A549 (cell line): ENCODE measurements at regions not wholly inside any gene's neighbourhood (a gene's known extent, or its start where the extent isn't known, plus 50 kb on each side); places are given as distances from the start of the nearest gene placed in this dataset.

Experiments used
- ATAC-seq, 2 experiments: fragments of 200-7000 bp in 1 of 2; fragments of >200 bp in 1 of 2; cut with Nextera tagmentation in 1 of 2; cut with Tn5 transposase in 1 of 2; 3 replicates each; pipeline versions ENCODE4 v1.8.0 to v1.9.1; 2018 to 2020; ENCODE audit warnings: mild to moderate bottlenecking in 1 of 2, moderate library complexity in 1 of 2
- CTCF ChIA-PET: fragments of 300-600 bp; sonication (Branson Sonifier 250); formaldehyde crosslinking; extraction: SDS; loops from one replicate; lab custom pipeline; 2021; ENCODE audit warnings: antibody characterized with exemption, inconsistent platforms; lab: Yijun Ruan, JAX
- POLR2A ChIA-PET: fragments of 350-600 bp; formaldehyde crosslinking; extraction: SDS; loops from one replicate; lab custom pipeline; 2021; ENCODE audit warnings: antibody characterized with exemption, inconsistent platforms; lab: Yijun Ruan, JAX
- DNase-seq, 2 experiments: peaks; one replicate each; pipeline versions ENCODE4 v3.0.0 to v3.0.0-alpha.2; 2011 to 2016; ENCODE audit warnings: low read depth in 1 of 2, low spot score in 1 of 2
- FAIRE-seq: peaks from 2 replicates; lab custom pipeline; 2011; peaks lifted over from hg19 to GRCh38; lab: Jason Lieb, UNC
- H3K27ac ChIP-seq, 2 experiments: fragments of >200 bp; sonication (Bioruptor Twin); formaldehyde crosslinking; 3 replicates each; pipeline ENCODE4 v1.5.1; 2016 to 2017
- H3K4me1 ChIP-seq: fragments of >200 bp; sonication (Bioruptor Twin); formaldehyde crosslinking; 3 replicates; pipeline ENCODE4 v1.6.1; 2016
- H3K4me2 ChIP-seq: fragments of >200 bp; sonication (Bioruptor Twin); formaldehyde crosslinking; 3 replicates; pipeline ENCODE4 v1.6.1; 2016
- H3K4me3 ChIP-seq: fragments of >200 bp; sonication (Bioruptor Twin); formaldehyde crosslinking; 3 replicates; pipeline ENCODE4 v1.5.1; 2016
- H3K9me3 ChIP-seq: fragments of >200 bp; sonication (Bioruptor Twin); formaldehyde crosslinking; 3 replicates; pipeline ENCODE4 v1.6.1; 2016
- ATOH8 ChIP-seq: fragments of 250-450 bp; sonication (Bioruptor Pico); IDR thresholded peaks from 2 replicates; pipeline ENCODE4 v1.5.0; 2020; ENCODE audit warnings: low read depth, mild to moderate bottlenecking, moderate library complexity
- BCL3 ChIP-seq: fragments of >200 bp; sonication (Bioruptor Twin); formaldehyde crosslinking; IDR thresholded peaks from 3 replicates; pipeline ENCODE4 v1.6.1; 2016
- BHLHE40 ChIP-seq: IDR thresholded peaks from 2 replicates; pipeline ENCODE4 v1.6.1; 2012; ENCODE audit warnings: low read depth, low read length, inconsistent platforms
- CTCF ChIP-seq: fragments of >200 bp; sonication (Bioruptor Twin); formaldehyde crosslinking; IDR thresholded peaks from 3 replicates; pipeline ENCODE4 v1.5.1; 2016
- E2F6 ChIP-seq: IDR thresholded peaks from 2 replicates; pipeline ENCODE4 v1.6.1; 2012; ENCODE audit warnings: low read depth, borderline replicate concordance
- EHMT2 ChIP-seq: fragments of 200-600 bp; sonication (generic); IDR thresholded peaks from 2 replicates; pipeline ENCODE4 v1.6.1; 2016; ENCODE audit warnings: antibody characterized with exemption, low read depth, mild to moderate bottlenecking, moderate library complexity
- ELK1 ChIP-seq: fragments of 150-350 bp; IDR thresholded peaks from 2 replicates; pipeline ENCODE4 v1.6.1; 2014; ENCODE audit warnings: low read depth, mild to moderate bottlenecking, low read length
- FOSB ChIP-seq: fragments of 250-450 bp; sonication (Bioruptor Pico); IDR thresholded peaks from 2 replicates; pipeline ENCODE4 v1.5.0; 2020; ENCODE audit warnings: mild to moderate bottlenecking, moderate library complexity
- FOSL2 ChIP-seq, 2 experiments: fragments of 450-650 bp in 1 of 2; fragments of >200 bp in 1 of 2; sonication (Bioruptor Twin) in 1 of 2; formaldehyde crosslinking; IDR thresholded peaks; 2 replicates each; pipeline versions ENCODE4 v1.5.0 to v1.6.1; 2016 to 2020; ENCODE audit warnings: mild to moderate bottlenecking in 1 of 2, moderate library complexity in 1 of 2
- GATA3 ChIP-seq: IDR thresholded peaks from 2 replicates; pipeline ENCODE4 v1.6.1; 2012; ENCODE audit warnings: borderline replicate concordance
- HES2 ChIP-seq: fragments of >200 bp; sonication (Bioruptor Twin); formaldehyde crosslinking; IDR thresholded peaks from 2 replicates; pipeline ENCODE4 v1.6.1; 2016
- HEYL ChIP-seq: fragments of 250-450 bp; sonication (Bioruptor Pico); IDR thresholded peaks from 2 replicates; pipeline ENCODE4 v1.8.0; 2021; ENCODE audit warnings: mild to moderate bottlenecking, moderate library complexity
- HOXA7 ChIP-seq: fragments of 250-450 bp; sonication (Bioruptor Pico); IDR thresholded peaks from 2 replicates; pipeline ENCODE4 v1.5.0; 2020; ENCODE audit warnings: mild to moderate bottlenecking, moderate library complexity
- JUNB ChIP-seq: fragments of >200 bp; sonication (Bioruptor Twin); formaldehyde crosslinking; IDR thresholded peaks from 2 replicates; pipeline ENCODE4 v1.6.1; 2016
- MAFK ChIP-seq: fragments of 450-650 bp; IDR thresholded peaks from 2 replicates; pipeline ENCODE4 v1.6.1; 2014; ENCODE audit not compliant: partially characterized antibody
- MAX ChIP-seq: IDR thresholded peaks from 2 replicates; pipeline ENCODE4 v1.6.1; 2012
- NFE2L2 ChIP-seq: fragments of 150-350 bp; conservative IDR thresholded peaks from 2 replicates; pipeline ENCODE4 v1.6.1; 2014; ENCODE audit warnings: low read length
- RAD21 ChIP-seq, 2 experiments: fragments of >200 bp in 1 of 2; sonication (Bioruptor Twin) in 1 of 2; formaldehyde crosslinking in 1 of 2; IDR thresholded peaks in 1 of 2; conservative IDR thresholded peaks in 1 of 2; 2 replicates in 1 of 2; 3 replicates in 1 of 2; pipeline ENCODE4 v1.6.1; 2012 to 2018; ENCODE audit warnings: inconsistent platforms in 1 of 2
- RCOR1 ChIP-seq: fragments of 150-350 bp; IDR thresholded peaks from 2 replicates; pipeline ENCODE4 v1.6.1; 2014; ENCODE audit warnings: antibody characterized with exemption, low read length, low read depth
- REST ChIP-seq: fragments of 200-600 bp; sonication (generic); IDR thresholded peaks from 2 replicates; pipeline ENCODE4 v1.6.1; 2016; ENCODE audit warnings: antibody characterized with exemption, mild to moderate bottlenecking, moderate library complexity
- SMC3 ChIP-seq: fragments of >200 bp; sonication (Bioruptor Twin); formaldehyde crosslinking; IDR thresholded peaks from 3 replicates; pipeline ENCODE4 v1.6.1; 2018; ENCODE audit warnings: inconsistent platforms
- SREBF2 ChIP-seq: fragments of 450-650 bp; IDR thresholded peaks from 2 replicates; pipeline ENCODE4 v1.6.1; 2014; ENCODE audit warnings: mild to moderate bottlenecking, moderate library complexity
- ZFP36 ChIP-seq: fragments of 450-650 bp; IDR thresholded peaks from 2 replicates; pipeline ENCODE4 v1.6.1; 2014; ENCODE audit warnings: borderline replicate concordance; ENCODE audit not compliant: partially characterized antibody
- ZSCAN20 ChIP-seq: fragments of 250-450 bp; sonication (Bioruptor Pico); IDR thresholded peaks from 2 replicates; pipeline ENCODE4 v1.8.0; 2022; ENCODE audit warnings: mild to moderate bottlenecking, moderate library complexity
- WGBS: methylation state at CpG from one replicate; pipeline ENCODE4 v1.1.6; 2017; ENCODE audit errors: missing lambda C conversion rate; 5-methylcytosine and 5-hydroxymethylcytosine counted together

- TF ChIP-seq ATOH8 (CRISPR knock-in tag) (no peak), MAFK (no peak), EHMT2 (no peak)
These were observed 466.2 kb downstream of the ENC1 start (continued) for GRCh38 chr5:74174366-74174765.

- Histone ChIP-seq H3K4me1 (no peaks in the 10 kb centered on the region), H3K27ac (no peak overlapping the region), H3K4me3 (no peak overlapping the region), H3K4me2 (no peak overlapping the region), H3K9me3 (no peaks in the 10 kb centered on the region)
- POLR2A ChIA-PET: no interaction called here
- ATAC-seq (no peak), FAIRE-seq (no peak), DNase-seq (no peak)
- TF ChIP-seq RAD21 (conservative IDR thresholded peaks at IDR 0.05 in 1 of 2, IDR thresholded peaks at IDR 0.05 in 1 of 2): no peak
- TF ChIP-seq NFE2L2: no peak
- TF ChIP-seq ATOH8 (CRISPR knock-in tag): no peak
- no peak for TF ChIP-seq SMC3
- no peak for TF ChIP-seq FOSL2 (IDR thresholded peaks at IDR 0.05)
- TF ChIP-seq FOSL2 (CRISPR knock-in tag; IDR thresholded peaks at IDR 0.05): no peak
- no peak for TF ChIP-seq GATA3
- no peak for TF ChIP-seq REST
- TF ChIP-seq ZSCAN20 (CRISPR knock-in tag): no peak
- TF ChIP-seq SREBF2: no peak
- TF ChIP-seq HEYL (CRISPR knock-in tag): no peak
- no peak for TF ChIP-seq BHLHE40
- TF ChIP-seq RCOR1: no peak
- no peak for TF ChIP-seq CTCF
- TF ChIP-seq BCL3: no peak
- WGBS: 82% methylated on average over 7 of the region's 7 CpGs
- CTCF ChIA-PET: interaction anchor here (1.5 kb wide), 1 partner anchor 27 kb away, joined by 5 read pairs; no protein-coding TSS in a partner anchor
These were observed 466.9 kb downstream of the ENC1 start for GRCh38 chr5:74173665-74174064.

GRCh38 chr5:74173241-74173640 is 467.3 kb downstream of the ENC1 start:
- Histone ChIP-seq H3K27ac (no peak overlapping the region), H3K9me3 (no peaks in the 10 kb centered on the region), H3K4me1 (no peaks in the 10 kb centered on the region), H3K4me3 (no peak overlapping the region), H3K4me2 (no peak overlapping the region)
- DNase-seq: no peak
- 64% methylated on average over 7 of the region's 7 CpGs for WGBS
- ATAC-seq: no peak
- CTCF ChIA-PET: no interaction called here
- POLR2A ChIA-PET: no interaction called here
- FAIRE-seq: no peak
- TF ChIP-seq HES2 (no peak), E2F6 (no peak), BHLHE40 (no peak), ELK1 (no peak), GATA3 (no peak), HEYL (CRISPR knock-in tag) (no peak), FOSB (CRISPR knock-in tag) (no peak), MAX (no peak), FOSL2 (IDR thresholded peaks at IDR 0.05) (no peak), FOSL2 (CRISPR knock-in tag; IDR thresholded peaks at IDR 0.05) (no peak), HOXA7 (no peak), JUNB (no peak), ZSCAN20 (CRISPR knock-in tag) (no peak), ZFP36 (no peak)
